ENCODE measurements at regions not wholly inside any gene's neighbourhood (a gene's known extent, or its start where the extent isn't known, plus 50 kb on each side); places are given as distances from the start of the nearest gene placed in this dataset.

GRCh38 chr21:32155226-32155625 lies 123.6 kb downstream of the MIS18A start:
- WGBS, 5 donors = 76 to 90% (median 85%) methylated on average over 2 of the region's 2 CpGs
- no peaks in the 10 kb centered on the region for H3K9me3 ChIP-seq
- no peaks in the 10 kb centered on the region for H3K27me3 ChIP-seq (replicated peaks in 1 of 7)
- H3K4me3 ChIP-seq = no peak overlapping the region
- no peaks in the 10 kb centered on the region for H3K4me1 ChIP-seq
- DNase-seq = no peak
- H3K27ac ChIP-seq = no peak overlapping the region
- H3K36me3 ChIP-seq = no peaks in the 10 kb centered on the region
- TF ChIP-seq CTCF (IDR thresholded peaks at IDR 0.05 in 8 of 11, conservative IDR thresholded peaks at IDR 0.05 in 3 of 11) (no peak), POLR2A (IDR thresholded peaks at IDR 0.05) (no peak), POLR2AphosphoS5 (IDR thresholded peaks at IDR 0.05) (no peak)
- intact Hi-C loops (cut with DNase I; ENCODE audit: low total_unique reads) = no loop called here

GRCh38 chr21:32147041-32147440 lies 131.8 kb downstream of the MIS18A start:
- Histone ChIP-seq H3K27me3 (replicated peaks in 1 of 7) (no peaks in the 10 kb centered on the region), H3K4me3 (no peak overlapping the region), H3K36me3 (no peaks in the 10 kb centered on the region), H3K9me3 (peaks cover 0 to 9% (median 6%) of the 10 kb centered on the region in 8 donors), H3K27ac (no peak overlapping the region), H3K4me1 (no peaks in the 10 kb centered on the region)
- no peak for DNase-seq
- intact Hi-C loops (cut with DNase I; ENCODE audit: low total_unique reads) = no loop called here
- TF ChIP-seq POLR2AphosphoS5 (IDR thresholded peaks at IDR 0.05) = no peak
- no peak for TF ChIP-seq CTCF (IDR thresholded peaks at IDR 0.05 in 8 of 11, conservative IDR thresholded peaks at IDR 0.05 in 3 of 11)
- TF ChIP-seq POLR2A (IDR thresholded peaks at IDR 0.05) = no peak
- 21 to 77% (median 57%) methylated on average over 2 of the region's 2 CpGs for WGBS, 5 donors

- no peak for DNase-seq
- no peak for TF ChIP-seq POLR2A (IDR thresholded peaks at IDR 0.05)
- no peak for TF ChIP-seq POLR2AphosphoS5 (IDR thresholded peaks at IDR 0.05)
- TF ChIP-seq CTCF (IDR thresholded peaks at IDR 0.05 in 8 of 11, conservative IDR thresholded peaks at IDR 0.05 in 3 of 11) = no peak
- Histone ChIP-seq H3K27me3 (replicated peaks in 1 of 7) (no peaks in the 10 kb centered on the region), H3K4me3 (no peak overlapping the region), H3K9me3 (peaks cover 0 to 9% (median 6%) of the 10 kb centered on the region in 8 donors), H3K36me3 (no peaks in the 10 kb centered on the region), H3K27ac (no peak overlapping the region), H3K4me1 (no peaks in the 10 kb centered on the region)
- intact Hi-C loops (cut with DNase I; ENCODE audit: low total_unique reads) = no loop called here
- WGBS, 5 donors = 89 to 96% (median 93%) methylated on average over 2 of the region's 2 CpGs
Observed at GRCh38 chr21:32144851-32145250, 134.0 kb downstream of the MIS18A start.

- no peaks in the 10 kb centered on the region for H3K36me3 ChIP-seq
- TF ChIP-seq POLR2AphosphoS5 (IDR thresholded peaks at IDR 0.05) = no peak
- TF ChIP-seq POLR2A (IDR thresholded peaks at IDR 0.05) = no peak
- no peak for TF ChIP-seq CTCF (IDR thresholded peaks at IDR 0.05 in 8 of 11, conservative IDR thresholded peaks at IDR 0.05 in 3 of 11)
- H3K27me3 ChIP-seq (replicated peaks in 1 of 7) = no peaks in the 10 kb centered on the region
- no peaks in the 10 kb centered on the region for H3K4me1 ChIP-seq
- 47 to 58% (median 55%) methylated on average over 13 of the region's 13 CpGs for WGBS, 5 donors
- H3K9me3 ChIP-seq = peaks cover 0 to 9% (median 6%) of the 10 kb centered on the region in 8 donors
- intact Hi-C loops (cut with DNase I; ENCODE audit: low total_unique reads) = no loop called here
- H3K4me3 ChIP-seq = no peak overlapping the region
- no peak for DNase-seq
- no peak overlapping the region for H3K27ac ChIP-seq
Observed at GRCh38 chr21:32143241-32143939, 135.5 kb downstream of the MIS18A start.

All from spleen (tissue), 11 donors.